H1 (cell line): ENCODE measurements at regions not wholly inside any gene's neighbourhood (a gene's known extent, or its start where the extent isn't known, plus 50 kb on each side); places are given as distances from the start of the nearest gene placed in this dataset.

ENCODE experiments used
- BCL11A ChIP-seq, 2 experiments: IDR thresholded peaks; one replicate each; pipeline ENCODE4 v1.6.1; 2011; ENCODE audit warnings: low read depth in 2 of 2, low read length in 2 of 2, mild to moderate bottlenecking in 2 of 2
- BRCA1 ChIP-seq: IDR thresholded peaks from 2 replicates; pipeline ENCODE4 v1.6.1; 2012; ENCODE audit warnings: low read depth, low read length, improper control_type of control experiment
- CBX5 ChIP-seq: fragments of 300-800, 300-1000 bp; sonication (generic); IDR thresholded peaks from 2 replicates; pipeline ENCODE4 v1.7.1; 2016; ENCODE audit warnings: antibody characterized with exemption, low read length, low read depth
- CTCF ChIP-seq, 3 experiments: IDR thresholded peaks; 1 replicate in 2 of 3; 2 replicates in 1 of 3; pipeline versions ENCODE4 v1.5.1 to v1.6.1; 2011; ENCODE audit warnings: low read length in 3 of 3, mild to moderate bottlenecking in 3 of 3, inconsistent platforms in 2 of 3, low read depth in 1 of 3, moderate library complexity in 1 of 3; ENCODE audit not compliant: insufficient read depth in 1 of 3; ENCODE audit errors: control extremely low read depth in 1 of 3
- FOSL1 ChIP-seq: IDR thresholded peaks from 2 replicates; pipeline ENCODE4 v1.6.1; 2011; ENCODE audit warnings: mild to moderate bottlenecking, low read depth, low read length, moderate library complexity; ENCODE audit not compliant: insufficient read depth
- KDM1A ChIP-seq: fragments of 200-600, 300-600 bp; sonication (generic); IDR thresholded peaks from 2 replicates; pipeline ENCODE4 v1.7.1; 2016; ENCODE audit warnings: mild to moderate bottlenecking, low read length, borderline replicate concordance
- POU5F1 ChIP-seq: IDR thresholded peaks from 2 replicates; pipeline ENCODE4 v1.6.1; 2011; ENCODE audit warnings: low read depth, mild to moderate bottlenecking, low read length, moderate library complexity
- RBBP5 ChIP-seq: IDR thresholded peaks from 2 replicates; pipeline ENCODE4 v1.7.1; 2012; ENCODE audit warnings: low read depth, mild to moderate bottlenecking, inconsistent platforms, low read length, moderate library complexity, borderline replicate concordance
- SP4 ChIP-seq: IDR thresholded peaks from 2 replicates; pipeline ENCODE4 v1.6.1; 2012; ENCODE audit warnings: low read length, inconsistent platforms
- ZNF274 ChIP-seq: IDR thresholded peaks from 2 replicates; pipeline ENCODE4 v1.7.0; 2012; ENCODE audit warnings: low read length, borderline replicate concordance; ENCODE audit errors: extremely low read depth

DNA sequence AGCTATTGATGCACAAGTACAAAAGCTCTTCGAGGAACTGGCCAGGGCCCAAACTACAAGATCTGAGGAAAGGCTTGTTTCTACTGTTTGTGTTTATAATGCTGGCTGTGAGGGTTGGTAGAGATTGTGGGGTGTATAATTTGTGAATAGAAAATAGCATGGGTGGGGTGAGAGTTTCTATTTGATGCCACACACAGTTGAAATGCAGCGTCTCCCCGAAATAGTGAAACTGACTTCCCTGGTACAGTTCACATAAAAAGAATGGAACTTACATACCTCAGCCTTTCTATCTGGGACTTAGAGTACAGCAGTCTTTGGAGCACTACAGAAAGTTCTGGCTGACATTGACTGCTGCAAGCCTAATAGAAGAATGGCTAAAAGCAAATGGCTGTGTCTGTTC lies 91.3 kb downstream of the DTWD1 start (continued):
- TF ChIP-seq ZNF274: no peak
- no peak for TF ChIP-seq CTCF (IDR thresholded peaks at IDR 0.05; ENCODE audit: control extremely low read depth in 1 of 3, insufficient read depth in 1 of 3, low read depth in 1 of 3, low read length in 3 of 3)
- no peak for TF ChIP-seq RBBP5
- TF ChIP-seq BRCA1: no peak
- no peak for TF ChIP-seq POU5F1
- no peak for TF ChIP-seq BCL11A (IDR thresholded peaks at IDR 0.05; ENCODE audit: low read depth in 2 of 2, low read length in 2 of 2)
- TF ChIP-seq CBX5: no peak
- no peak for TF ChIP-seq KDM1A
- no peak for TF ChIP-seq SP4
- no peak for TF ChIP-seq FOSL1
